HTR-8/SVneo (cell line): ENCODE measurements at regions not wholly inside any gene's neighbourhood (a gene's known extent, or its start where the extent isn't known, plus 50 kb on each side); places are given as distances from the start of the nearest gene placed in this dataset.

Source experiments
- DNase-seq: peaks from one replicate; pipeline ENCODE4 v3.0.0; 2011; ENCODE audit warnings: low spot score, mixed read lengths; ENCODE audit not compliant: insufficient read length
- FAIRE-seq: peaks from 2 replicates; lab custom pipeline; 2011; peaks lifted over from hg19 to GRCh38; lab: Jason Lieb, UNC

- no peak for FAIRE-seq
- DNase-seq = peak; percentile 28
Observed at GRCh38 chr3:5426094-5426883, 238.8 kb downstream of the EDEM1 start.

- FAIRE-seq = no peak
- DNase-seq = no peak
Observed at GRCh38 chr3:5427021-5427420, 239.5 kb downstream of the EDEM1 start.

DNA sequence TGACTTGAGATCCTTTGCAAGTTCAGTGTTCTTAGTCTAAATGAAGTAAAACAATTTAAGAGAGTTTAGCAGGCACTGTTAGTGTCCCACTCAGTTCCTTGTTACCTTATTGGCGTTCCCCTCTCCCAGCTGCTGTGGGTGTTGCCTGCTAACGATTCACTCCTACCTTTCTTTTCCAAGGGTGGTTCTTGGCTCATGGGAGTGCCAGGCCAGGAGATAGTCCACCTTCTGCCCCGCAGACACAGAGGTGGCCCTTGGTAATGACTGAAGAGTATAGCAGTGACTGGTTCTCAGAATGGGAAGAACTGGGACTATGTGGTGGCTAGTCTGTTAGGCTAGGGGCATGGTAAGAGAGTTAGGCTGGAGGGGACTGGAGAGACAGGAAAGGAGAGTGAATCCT lies 240.4 kb downstream of the EDEM1 start:
- no peak for FAIRE-seq
- no peak for DNase-seq

DNA sequence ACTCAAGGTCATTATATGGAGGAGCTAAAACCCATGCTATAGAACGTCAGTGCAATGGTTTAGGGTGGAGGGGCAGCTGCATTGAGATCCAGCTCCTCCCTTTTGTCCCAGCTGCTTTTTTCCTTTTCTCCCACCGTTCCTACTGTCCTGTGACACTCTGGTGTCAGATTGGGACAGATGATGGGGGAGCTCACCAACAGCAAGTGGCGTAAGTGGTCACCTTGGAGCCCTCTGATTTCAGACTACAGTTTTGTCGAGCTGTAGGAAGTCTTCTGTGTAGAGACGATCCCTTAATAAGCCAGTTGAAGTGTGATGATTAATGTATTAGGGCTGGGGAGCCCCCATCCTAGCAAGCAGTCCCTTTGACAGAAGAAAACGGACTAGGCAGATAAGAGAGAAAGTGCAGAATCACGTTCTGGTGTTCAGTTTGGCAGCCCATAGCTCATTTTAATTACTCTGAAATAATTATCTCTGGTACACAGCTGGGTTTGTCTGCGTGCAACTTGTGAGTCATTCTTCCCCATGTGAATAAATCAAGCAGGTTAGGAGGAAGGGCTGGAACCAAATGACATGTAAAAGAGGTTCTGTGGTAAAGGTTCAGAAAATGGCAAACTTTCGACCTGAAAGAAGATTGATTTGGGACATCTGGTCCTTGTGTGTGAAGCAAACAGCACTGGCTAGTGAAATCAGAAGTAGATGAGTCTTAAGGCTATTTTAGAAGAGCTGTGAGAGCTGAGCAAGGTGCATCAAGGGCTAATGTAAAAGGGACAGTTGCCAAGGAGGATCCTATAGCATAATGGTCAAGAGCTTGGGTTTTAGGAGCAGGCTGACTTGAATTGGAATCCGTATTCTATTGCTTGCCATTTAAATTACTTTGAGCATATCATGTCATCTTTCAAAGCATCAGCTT lies 241.4 kb downstream of the EDEM1 start:
- FAIRE-seq (no peak), DNase-seq (no peak)

- FAIRE-seq = no peak
- no peak for DNase-seq
Observed at GRCh38 chr3:5429517-5429890, 242.0 kb downstream of the EDEM1 start.

DNA sequence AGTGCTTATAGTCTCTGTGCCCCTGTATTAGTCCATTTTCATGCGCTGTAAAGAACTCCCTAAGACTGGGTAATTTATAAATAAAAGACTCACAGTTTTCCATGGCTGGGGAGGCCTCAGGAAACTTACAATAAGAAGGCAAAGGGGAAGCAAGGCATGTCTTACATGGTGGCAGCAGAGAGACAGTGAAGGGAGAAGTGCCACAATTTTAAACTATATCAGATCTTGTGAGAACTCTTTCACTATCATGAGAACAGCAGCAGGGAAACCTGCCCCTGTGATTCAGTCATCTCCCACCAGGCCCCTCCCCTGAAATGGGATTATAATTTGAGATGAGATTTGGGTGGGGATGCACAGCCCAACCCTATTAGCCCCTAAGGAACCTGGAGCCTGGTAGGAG lies 243.2 kb downstream of the EDEM1 start:
- FAIRE-seq (no peak), DNase-seq (no peak)

DNA sequence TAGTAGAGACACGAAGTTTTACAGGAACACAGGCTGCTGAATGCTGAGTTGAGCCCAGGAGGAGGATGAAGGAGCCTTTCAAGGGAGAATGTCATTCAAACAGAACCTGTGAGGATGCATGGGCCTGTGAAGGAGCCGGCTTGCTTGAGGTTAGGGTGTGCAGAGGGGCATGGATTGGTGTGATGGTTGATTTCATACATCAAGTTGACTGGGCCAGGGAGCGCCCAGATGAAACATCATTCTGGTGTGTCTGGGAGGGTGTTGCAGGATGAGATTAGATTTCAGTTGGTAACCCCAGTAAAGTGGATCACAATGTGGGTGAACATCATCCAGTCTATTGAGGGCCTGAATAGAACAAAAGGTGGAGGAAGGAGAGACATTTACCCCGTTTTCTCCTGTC lies 243.6 kb downstream of the EDEM1 start:
- DNase-seq (no peak), FAIRE-seq (no peak)

GRCh38 chr3:5431811-5432378 lies 244.4 kb downstream of the EDEM1 start:
- FAIRE-seq = no peak

GRCh38 chr3:5437296-5437782 lies 249.8 kb downstream of the EDEM1 start:
- FAIRE-seq = no peak
- DNase-seq = no peak

More at GRCh38 chr3:5431811-5432378, 244.4 kb downstream of the EDEM1 start:
- no peak for DNase-seq

DNA sequence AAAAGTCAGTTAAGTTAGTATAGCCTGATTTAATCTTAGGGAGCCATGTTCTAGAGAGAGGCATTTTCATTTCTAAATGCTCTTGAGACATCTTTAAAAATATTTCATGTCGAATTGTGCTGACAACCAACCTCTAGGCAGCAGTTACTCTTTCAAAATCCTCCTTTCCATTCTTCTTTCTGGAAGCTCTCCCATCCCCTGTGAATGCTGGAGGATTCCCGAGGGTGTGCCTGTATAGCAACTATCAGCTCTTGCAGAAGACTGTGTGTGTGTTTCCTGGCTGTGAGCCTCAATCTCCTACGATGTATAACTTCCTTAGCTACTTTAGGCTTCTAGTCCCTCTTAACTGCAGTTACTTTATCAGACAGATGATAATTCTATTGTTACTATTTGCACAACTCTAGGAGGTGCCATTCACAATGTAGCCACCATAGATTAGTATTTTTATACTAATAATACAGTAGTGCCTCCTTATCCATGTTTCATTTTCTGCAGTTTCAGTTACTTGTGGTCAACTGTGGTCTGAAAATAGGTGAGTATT lies 250.3 kb downstream of the EDEM1 start:
- DNase-seq (no peak), FAIRE-seq (no peak)

DNA sequence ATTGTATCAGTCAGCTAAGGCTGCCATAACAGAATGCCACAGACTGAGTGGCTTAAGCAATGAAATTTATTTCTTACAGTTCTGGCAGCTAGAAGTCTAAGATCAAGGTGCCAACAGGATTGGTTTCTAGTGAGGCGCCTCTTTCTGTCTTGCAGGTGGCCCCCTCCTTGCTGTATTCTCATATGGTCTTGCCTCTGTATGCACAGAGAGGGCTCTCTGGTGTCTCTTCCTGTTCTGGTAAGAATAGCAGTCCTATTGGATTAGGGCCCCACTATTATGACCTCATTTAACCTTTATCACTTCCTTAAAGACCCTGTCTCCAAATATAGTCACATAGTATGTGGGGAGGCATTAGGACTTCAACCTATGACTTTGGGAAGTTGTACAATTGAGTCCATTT lies 253.9 kb downstream of the EDEM1 start:
- FAIRE-seq (no peak), DNase-seq (no peak)

- DNase-seq = no peak
- FAIRE-seq = no peak
Observed at GRCh38 chr3:5442106-5442785, 254.7 kb downstream of the EDEM1 start.

GRCh38 chr3:5442786-5443138 lies 255.3 kb downstream of the EDEM1 start:
- no peak for DNase-seq
- no peak for FAIRE-seq

DNA sequence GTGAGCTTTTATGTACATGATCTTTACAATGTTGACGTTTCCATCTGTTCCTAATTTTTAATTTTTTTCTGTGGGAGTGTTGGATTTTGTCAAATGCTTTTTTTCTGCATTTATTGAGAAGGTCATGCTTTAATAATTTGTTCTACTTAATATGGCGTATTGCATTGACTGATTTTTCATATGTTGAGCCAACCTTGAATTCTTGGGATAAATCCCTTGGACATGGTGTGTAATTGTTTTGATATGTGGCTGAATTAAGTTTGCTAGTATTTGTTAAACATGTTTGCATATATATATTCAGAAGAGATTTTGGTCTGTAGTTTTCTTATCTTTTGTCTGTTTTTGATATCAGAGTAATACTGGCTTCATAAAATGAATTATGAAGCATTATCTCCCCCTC lies 256.7 kb downstream of the EDEM1 start:
- FAIRE-seq = no peak
- DNase-seq = no peak

- no peak for FAIRE-seq
- DNase-seq = no peak
Observed at GRCh38 chr3:5445676-5446201, 258.2 kb downstream of the EDEM1 start.

DNA sequence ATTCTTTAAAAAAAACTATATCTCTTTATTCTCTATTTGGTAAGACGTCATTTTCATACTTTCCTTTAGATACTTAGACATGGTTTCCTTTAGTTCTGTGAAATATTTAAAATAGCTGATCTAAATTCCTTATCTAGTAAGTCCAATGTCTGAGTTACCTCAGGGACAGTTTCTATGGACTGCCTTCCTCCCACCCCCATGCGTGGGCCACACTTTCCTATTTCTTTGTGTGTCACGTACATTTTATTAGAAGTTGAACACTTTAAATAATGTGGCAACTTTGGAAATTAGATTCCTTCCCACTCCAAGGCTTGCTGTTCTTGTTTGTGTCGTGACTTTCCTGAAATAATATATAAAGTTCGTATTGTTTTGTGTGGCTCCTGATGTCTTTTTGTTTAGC lies 260.7 kb downstream of the EDEM1 start:
- FAIRE-seq = no peak
- no peak for DNase-seq

DNA sequence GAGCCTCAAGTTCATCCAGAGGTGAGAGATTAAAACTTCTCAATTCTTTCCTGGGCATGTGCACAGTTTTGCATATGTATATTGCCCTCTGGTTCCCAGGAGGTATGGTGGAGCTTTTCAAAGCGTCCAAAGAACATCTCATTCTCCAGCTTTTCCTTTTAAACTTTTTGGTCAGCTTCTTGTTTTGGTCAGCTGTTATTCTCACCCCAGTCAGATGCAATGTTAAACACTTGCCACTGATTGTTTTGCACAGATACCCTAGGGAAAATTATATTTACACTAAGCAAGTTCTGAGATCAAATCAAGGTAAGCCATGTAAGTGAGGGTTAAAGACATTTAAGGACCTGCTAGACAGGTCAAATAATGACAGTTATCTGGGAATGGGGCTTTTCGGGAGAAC lies 261.3 kb downstream of the EDEM1 start:
- FAIRE-seq = no peak
- DNase-seq = no peak

DNA sequence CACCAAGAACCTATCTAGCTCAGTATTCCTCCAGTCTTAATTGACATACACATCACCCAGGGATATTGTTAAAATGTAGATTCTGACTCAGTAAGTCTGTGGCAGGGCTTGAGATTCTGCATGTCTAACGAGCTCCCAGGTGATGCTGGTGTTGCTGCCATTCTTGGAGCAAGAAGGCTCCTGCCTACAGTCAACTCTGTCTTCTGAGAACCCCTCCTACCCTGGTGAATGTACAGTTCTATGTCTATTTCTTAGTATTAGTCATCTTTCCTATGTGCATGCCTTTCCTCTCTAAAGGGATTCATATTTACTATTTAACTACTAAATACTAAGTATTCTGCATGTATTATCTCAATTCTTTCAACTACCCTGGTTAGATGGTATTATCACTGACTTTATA lies 268.7 kb downstream of the EDEM1 start:
- FAIRE-seq = no peak
- DNase-seq = no peak

DNA sequence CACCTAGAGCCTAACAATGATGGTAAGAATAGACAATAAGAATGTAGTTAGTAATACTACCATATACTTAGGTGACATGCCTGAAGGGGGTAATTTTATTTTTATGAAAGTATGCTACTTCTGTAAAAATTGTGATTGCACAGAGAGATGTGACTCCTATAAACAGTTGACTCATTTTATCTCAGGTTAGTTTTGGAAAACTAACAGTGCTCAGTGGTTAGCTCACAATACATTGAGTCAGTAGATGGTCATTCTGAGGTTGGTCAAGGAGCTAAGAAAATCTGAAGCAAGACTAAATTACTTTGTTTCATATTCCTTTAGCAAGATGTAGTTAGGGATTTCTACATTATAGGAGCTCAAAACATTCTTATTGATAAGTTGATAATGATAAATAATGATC lies 271.0 kb downstream of the EDEM1 start:
- DNase-seq (no peak), FAIRE-seq (no peak)

DNA sequence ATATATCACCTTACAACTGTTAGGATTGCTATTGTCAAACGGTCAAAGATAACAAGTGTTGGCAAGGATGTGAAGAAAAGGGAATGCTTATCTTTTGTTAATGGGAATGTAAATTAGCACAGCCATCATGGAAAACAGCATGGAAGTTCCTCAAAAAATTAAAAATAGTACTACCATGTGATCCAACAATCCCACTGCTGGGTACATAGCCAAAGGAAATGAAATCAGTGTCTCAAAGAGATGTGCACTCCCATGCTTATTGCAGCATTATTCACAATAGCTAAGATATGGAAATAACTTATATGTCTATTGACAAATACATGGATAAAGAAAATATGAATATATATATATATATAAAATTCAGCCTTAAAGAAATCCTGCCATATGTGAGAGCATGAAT lies 274.6 kb downstream of the EDEM1 start:
- FAIRE-seq (no peak), DNase-seq (no peak)
